ENCODE measurements at regions not wholly inside any gene's neighbourhood (a gene's known extent, or its start where the extent isn't known, plus 50 kb on each side); places are given as distances from the start of the nearest gene placed in this dataset.

GRCh38 chr2:180463608-180464007 lies 456.5 kb upstream of the CWC22 start:
- Histone ChIP-seq H2AFZ (ENCODE audit: low read depth, low read length, severe bottlenecking) (no peak overlapping the region), H3K27me3 (ENCODE audit: low read length) (no peaks in the 10 kb centered on the region), H3K9ac (ENCODE audit: low read length) (no peak overlapping the region), H4K20me1 (ENCODE audit: low read depth, low read length) (no peaks in the 10 kb centered on the region), H3K4me2 (ENCODE audit: low read depth, low read length, poor library complexity, severe bottlenecking) (no peak overlapping the region), H3K36me3 (ENCODE audit: low read length) (no peaks in the 10 kb centered on the region), H3K9me2 (replicated peaks; ENCODE audit: insufficient read depth, low read length) (no peaks in the 10 kb centered on the region), H3K27ac (ENCODE audit: low read depth, low read length) (no peak overlapping the region), H3K79me2 (ENCODE audit: insufficient read depth, low read length) (no peaks in the 10 kb centered on the region), H3K4me3 (ENCODE audit: insufficient read depth, low read length, poor library complexity, severe bottlenecking) (no peak overlapping the region), H3F3A (ENCODE audit: insufficient read depth) (no peaks in the 10 kb centered on the region), H3K9me3 (ENCODE audit: insufficient read depth, low read length) (no peaks in the 10 kb centered on the region)
- no peak for TF ChIP-seq EZH2phosphoT487 (conservative IDR thresholded peaks at IDR 0.05; ENCODE audit: low read length)
- no peak for TF ChIP-seq CTCF (IDR thresholded peaks at IDR 0.05; ENCODE audit: insufficient read depth, low read length, poor library complexity, severe bottlenecking)

- H3K36me3 ChIP-seq (ENCODE audit: low read length): no peaks in the 10 kb centered on the region
- no peaks in the 10 kb centered on the region for H3K9me2 ChIP-seq (replicated peaks; ENCODE audit: insufficient read depth, low read length)
- H4K20me1 ChIP-seq (ENCODE audit: low read depth, low read length): no peaks in the 10 kb centered on the region
- H3K4me3 ChIP-seq (ENCODE audit: insufficient read depth, low read length, poor library complexity, severe bottlenecking): no peak overlapping the region
- no peak overlapping the region for H2AFZ ChIP-seq (ENCODE audit: low read depth, low read length, severe bottlenecking)
- no peak overlapping the region for H3K9ac ChIP-seq (ENCODE audit: low read length)
- H3K79me2 ChIP-seq (ENCODE audit: insufficient read depth, low read length): no peaks in the 10 kb centered on the region
- H3K27me3 ChIP-seq (ENCODE audit: low read length): no peaks in the 10 kb centered on the region
- no peaks in the 10 kb centered on the region for H3K9me3 ChIP-seq (ENCODE audit: insufficient read depth, low read length)
- no peaks in the 10 kb centered on the region for H3F3A ChIP-seq (ENCODE audit: insufficient read depth)
- H3K4me2 ChIP-seq (ENCODE audit: low read depth, low read length, poor library complexity, severe bottlenecking): no peak overlapping the region
- no peak overlapping the region for H3K27ac ChIP-seq (ENCODE audit: low read depth, low read length)
- TF ChIP-seq CTCF (IDR thresholded peaks at IDR 0.05; ENCODE audit: insufficient read depth, low read length, poor library complexity, severe bottlenecking): no peak
- TF ChIP-seq EZH2phosphoT487 (conservative IDR thresholded peaks at IDR 0.05; ENCODE audit: low read length): no peak
Observed at GRCh38 chr2:180461761-180462160, 454.7 kb upstream of the CWC22 start.

- H3K9ac ChIP-seq (ENCODE audit: low read length): no peak overlapping the region
- H3K27ac ChIP-seq (ENCODE audit: low read depth, low read length): no peak overlapping the region
- H3K4me3 ChIP-seq (ENCODE audit: insufficient read depth, low read length, poor library complexity, severe bottlenecking): no peak overlapping the region
- no peaks in the 10 kb centered on the region for H3F3A ChIP-seq (ENCODE audit: insufficient read depth)
- TF ChIP-seq CTCF (IDR thresholded peaks at IDR 0.05; ENCODE audit: insufficient read depth, low read length, poor library complexity, severe bottlenecking) (no peak), EZH2phosphoT487 (conservative IDR thresholded peaks at IDR 0.05; ENCODE audit: low read length) (no peak)
- H3K27me3 ChIP-seq (ENCODE audit: low read length): no peaks in the 10 kb centered on the region
- H3K4me2 ChIP-seq (ENCODE audit: low read depth, low read length, poor library complexity, severe bottlenecking): no peak overlapping the region
- H3K36me3 ChIP-seq (ENCODE audit: low read length): no peaks in the 10 kb centered on the region
- H2AFZ ChIP-seq (ENCODE audit: low read depth, low read length, severe bottlenecking): no peak overlapping the region
- H3K9me2 ChIP-seq (replicated peaks; ENCODE audit: insufficient read depth, low read length): no peaks in the 10 kb centered on the region
- no peaks in the 10 kb centered on the region for H3K79me2 ChIP-seq (ENCODE audit: insufficient read depth, low read length)
- H3K9me3 ChIP-seq (ENCODE audit: insufficient read depth, low read length): no peaks in the 10 kb centered on the region
- no peaks in the 10 kb centered on the region for H4K20me1 ChIP-seq (ENCODE audit: low read depth, low read length)
Observed at GRCh38 chr2:180456801-180457200, 449.7 kb upstream of the CWC22 start.

Measured in SU-DHL-6 (cell line).